ENCODE measurements at regions not wholly inside any gene's neighbourhood (a gene's known extent, or its start where the extent isn't known, plus 50 kb on each side); places are given as distances from the start of the nearest gene placed in this dataset.

DNA sequence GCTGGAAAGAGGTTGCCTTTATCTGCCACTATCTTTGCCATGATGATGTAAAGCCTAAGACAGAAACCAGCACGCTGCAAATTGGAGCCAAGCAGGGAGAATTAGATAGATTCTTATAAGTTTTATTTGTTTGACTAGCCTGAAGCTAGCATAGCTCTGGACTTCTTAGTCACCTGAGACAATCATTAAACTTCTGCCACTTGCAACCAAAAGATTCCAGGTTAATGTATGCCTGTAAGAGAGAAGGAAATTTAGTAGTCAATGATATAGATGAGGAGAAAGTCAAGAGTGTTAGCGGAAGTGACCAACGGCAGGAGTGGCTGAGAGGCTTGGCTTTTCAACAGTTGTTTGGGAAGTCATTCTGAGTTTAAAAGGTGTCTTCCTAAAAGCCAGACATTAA lies 1106.6 kb downstream of the VRK1 start:
- Histone ChIP-seq H3K9me3 (ENCODE audit: severe bottlenecking) (no peaks in the 10 kb centered on the region), H3K4me1 (ENCODE audit: insufficient read depth, poor library complexity, severe bottlenecking) (no peaks in the 10 kb centered on the region), H3K36me3 (ENCODE audit: low read depth) (no peaks in the 10 kb centered on the region), H3K27me3 (ENCODE audit: insufficient read depth, poor library complexity, severe bottlenecking) (no peaks in the 10 kb centered on the region), H3K27ac (ENCODE audit: poor library complexity, severe bottlenecking) (no peak overlapping the region), H3K4me3 (ENCODE audit: severe bottlenecking) (no peak overlapping the region)
- DNase-seq (ENCODE audit: low spot score) (no peak), ATAC-seq (ENCODE audit: low read depth) (no peak)
- TF ChIP-seq, protein P1, sequence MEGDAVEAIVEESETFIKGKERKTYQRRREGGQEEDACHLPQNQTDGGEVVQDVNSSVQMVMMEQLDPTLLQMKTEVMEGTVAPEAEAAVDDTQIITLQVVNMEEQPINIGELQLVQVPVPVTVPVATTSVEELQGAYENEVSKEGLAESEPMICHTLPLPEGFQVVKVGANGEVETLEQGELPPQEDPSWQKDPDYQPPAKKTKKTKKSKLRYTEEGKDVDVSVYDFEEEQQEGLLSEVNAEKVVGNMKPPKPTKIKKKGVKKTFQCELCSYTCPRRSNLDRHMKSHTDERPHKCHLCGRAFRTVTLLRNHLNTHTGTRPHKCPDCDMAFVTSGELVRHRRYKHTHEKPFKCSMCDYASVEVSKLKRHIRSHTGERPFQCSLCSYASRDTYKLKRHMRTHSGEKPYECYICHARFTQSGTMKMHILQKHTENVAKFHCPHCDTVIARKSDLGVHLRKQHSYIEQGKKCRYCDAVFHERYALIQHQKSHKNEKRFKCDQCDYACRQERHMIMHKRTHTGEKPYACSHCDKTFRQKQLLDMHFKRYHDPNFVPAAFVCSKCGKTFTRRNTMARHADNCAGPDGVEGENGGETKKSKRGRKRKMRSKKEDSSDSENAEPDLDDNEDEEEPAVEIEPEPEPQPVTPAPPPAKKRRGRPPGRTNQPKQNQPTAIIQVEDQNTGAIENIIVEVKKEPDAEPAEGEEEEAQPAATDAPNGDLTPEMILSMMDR (IDR thresholded peaks at IDR 0.05; ENCODE audit: poor library complexity, severe bottlenecking): no peak

DNA sequence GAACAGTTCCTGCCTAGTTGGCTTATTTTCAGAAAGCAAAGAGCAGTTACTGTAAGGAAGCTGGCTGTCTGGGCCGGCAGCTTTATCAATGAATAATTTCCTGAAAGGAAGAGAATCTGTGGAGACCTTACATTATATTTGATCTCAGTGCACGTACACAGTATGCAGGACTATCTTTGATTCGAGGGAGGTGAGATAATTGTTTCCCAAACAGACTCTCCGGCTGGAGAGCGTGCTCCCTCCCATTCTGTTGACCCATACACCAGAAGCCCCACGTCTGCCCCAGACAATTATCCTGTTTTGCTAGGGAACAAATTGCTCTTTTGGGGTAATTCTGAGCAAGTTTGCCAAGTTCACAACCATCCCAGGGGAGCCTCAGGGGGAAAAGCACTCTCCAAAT lies 1115.0 kb downstream of the VRK1 start:
- no peaks in the 10 kb centered on the region for H3K4me1 ChIP-seq (ENCODE audit: insufficient read depth, poor library complexity, severe bottlenecking)
- H3K27me3 ChIP-seq (ENCODE audit: insufficient read depth, poor library complexity, severe bottlenecking): no peaks in the 10 kb centered on the region
- ATAC-seq (ENCODE audit: low read depth) (no peak), DNase-seq (ENCODE audit: low spot score) (no peak)
- H3K27ac ChIP-seq (ENCODE audit: poor library complexity, severe bottlenecking): no peak overlapping the region
- no peak overlapping the region for H3K4me3 ChIP-seq (ENCODE audit: severe bottlenecking)
- H3K9me3 ChIP-seq (ENCODE audit: severe bottlenecking): no peaks in the 10 kb centered on the region
- TF ChIP-seq, protein P1 (IDR thresholded peaks at IDR 0.05; ENCODE audit: poor library complexity, severe bottlenecking): no peak
- H3K36me3 ChIP-seq (ENCODE audit: low read depth): no peaks in the 10 kb centered on the region

DNA sequence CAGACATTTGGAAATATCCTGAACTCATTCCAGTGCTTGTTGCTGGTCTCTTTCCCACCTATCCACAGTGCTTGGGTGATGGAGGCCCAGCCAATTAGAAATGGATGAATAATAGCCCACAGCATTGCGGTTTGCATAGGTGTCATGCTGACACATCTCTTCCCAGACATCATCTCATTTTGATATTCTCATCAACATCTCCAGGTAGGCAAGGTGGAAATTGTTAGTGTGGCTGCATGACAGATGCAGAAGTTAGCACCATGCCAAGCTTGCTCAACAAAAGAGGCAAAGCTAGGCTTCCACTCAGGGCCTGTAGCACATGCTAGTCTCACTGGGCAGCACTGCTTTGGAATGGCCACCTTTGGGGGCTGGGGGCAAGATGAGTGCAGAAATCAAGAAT lies 1118.9 kb downstream of the VRK1 start:
- Histone ChIP-seq H3K27ac (ENCODE audit: poor library complexity, severe bottlenecking) (no peak overlapping the region), H3K9me3 (ENCODE audit: severe bottlenecking) (no peaks in the 10 kb centered on the region), H3K4me1 (ENCODE audit: insufficient read depth, poor library complexity, severe bottlenecking) (no peaks in the 10 kb centered on the region), H3K4me3 (ENCODE audit: severe bottlenecking) (no peak overlapping the region), H3K36me3 (ENCODE audit: low read depth) (no peaks in the 10 kb centered on the region), H3K27me3 (ENCODE audit: insufficient read depth, poor library complexity, severe bottlenecking) (no peaks in the 10 kb centered on the region)
- no peak for DNase-seq (ENCODE audit: low spot score)
- TF ChIP-seq, protein P1 (IDR thresholded peaks at IDR 0.05; ENCODE audit: poor library complexity, severe bottlenecking): no peak
- no peak for ATAC-seq (ENCODE audit: low read depth)

DNA sequence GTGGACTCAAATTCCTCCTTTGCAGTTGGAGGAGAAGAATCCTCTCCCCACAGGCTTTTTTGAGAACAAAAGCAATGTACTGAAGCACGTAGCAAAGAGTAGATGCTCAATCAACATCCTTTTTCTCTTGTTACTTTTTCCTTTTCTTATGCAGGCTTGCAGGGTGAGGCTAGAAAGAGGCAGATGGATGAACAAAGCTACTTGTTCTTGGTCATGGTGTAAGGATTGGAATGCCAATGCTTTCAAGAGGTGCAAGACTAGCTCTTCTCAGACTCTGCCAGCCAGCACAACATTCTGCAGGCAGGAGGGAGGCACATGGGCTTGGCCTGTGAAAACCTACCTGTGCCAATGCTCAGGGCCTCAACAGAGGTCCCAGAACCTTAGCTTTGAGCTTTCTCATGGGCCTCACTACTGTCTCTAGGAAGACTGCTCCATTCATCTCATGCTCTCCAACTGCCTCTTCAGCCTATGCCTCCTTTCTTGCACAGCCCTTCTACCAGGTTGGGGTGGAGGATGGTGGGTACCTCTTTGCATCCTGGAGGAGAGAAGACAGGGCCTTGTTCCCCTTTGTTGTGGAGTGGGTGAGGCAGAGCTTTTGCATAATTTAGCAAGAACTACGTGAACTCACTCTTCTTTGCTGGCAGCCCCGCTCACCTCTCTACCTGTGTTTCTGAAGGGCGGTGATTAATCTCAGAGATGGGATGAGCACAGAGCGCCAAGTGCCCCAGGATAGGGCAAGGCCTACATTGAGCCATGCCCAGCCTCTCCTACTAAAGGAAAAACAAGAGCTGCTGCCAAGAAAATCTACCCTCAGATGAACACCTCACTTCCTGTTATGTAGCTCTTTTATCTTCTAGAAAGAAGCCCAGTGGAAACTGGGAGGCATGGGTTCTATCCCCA lies 1119.7 kb downstream of the VRK1 start:
- TF ChIP-seq, protein P1 (IDR thresholded peaks at IDR 0.05; ENCODE audit: poor library complexity, severe bottlenecking): no peak
- Histone ChIP-seq H3K9me3 (ENCODE audit: severe bottlenecking) (no peaks in the 10 kb centered on the region), H3K4me1 (ENCODE audit: insufficient read depth, poor library complexity, severe bottlenecking) (no peaks in the 10 kb centered on the region), H3K4me3 (ENCODE audit: severe bottlenecking) (no peak overlapping the region), H3K27ac (ENCODE audit: poor library complexity, severe bottlenecking) (no peak overlapping the region), H3K27me3 (ENCODE audit: insufficient read depth, poor library complexity, severe bottlenecking) (no peaks in the 10 kb centered on the region), H3K36me3 (ENCODE audit: low read depth) (no peaks in the 10 kb centered on the region)
- DNase-seq (ENCODE audit: low spot score): no peak
- peak; percentile 93 for ATAC-seq (ENCODE audit: low read depth)

DNA sequence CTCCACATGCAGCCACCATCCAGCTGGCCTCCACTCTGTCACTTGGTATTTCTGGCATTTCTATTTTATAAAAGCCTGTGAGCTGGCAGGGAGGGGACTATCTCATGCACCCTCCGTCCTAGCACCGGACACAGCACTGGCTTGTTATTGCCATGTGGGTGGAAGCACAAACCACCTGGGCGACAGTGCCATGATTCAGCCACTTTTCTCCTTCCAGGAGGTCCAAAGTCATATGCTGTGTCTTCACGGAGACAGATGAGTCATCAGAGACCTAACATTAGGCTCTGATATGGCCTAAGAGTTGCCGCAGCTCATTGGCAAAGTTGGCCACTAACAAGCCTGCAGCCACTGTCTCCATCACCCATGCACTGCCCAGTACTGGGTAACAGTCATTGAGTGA lies 1123.0 kb downstream of the VRK1 start:
- TF ChIP-seq, protein P1 (IDR thresholded peaks at IDR 0.05; ENCODE audit: poor library complexity, severe bottlenecking): no peak
- no peak overlapping the region for H3K27ac ChIP-seq (ENCODE audit: poor library complexity, severe bottlenecking)
- H3K27me3 ChIP-seq (ENCODE audit: insufficient read depth, poor library complexity, severe bottlenecking): no peaks in the 10 kb centered on the region
- no peaks in the 10 kb centered on the region for H3K36me3 ChIP-seq (ENCODE audit: low read depth)
- no peak for DNase-seq (ENCODE audit: low spot score)
- no peaks in the 10 kb centered on the region for H3K4me1 ChIP-seq (ENCODE audit: insufficient read depth, poor library complexity, severe bottlenecking)
- H3K4me3 ChIP-seq (ENCODE audit: severe bottlenecking): no peak overlapping the region
- no peaks in the 10 kb centered on the region for H3K9me3 ChIP-seq (ENCODE audit: severe bottlenecking)
- no peak for ATAC-seq (ENCODE audit: low read depth)

All from RWPE2 (cell line).